ENCODE measurements at regions not wholly inside any gene's neighbourhood (a gene's known extent, or its start where the extent isn't known, plus 50 kb on each side); places are given as distances from the start of the nearest gene placed in this dataset.
"Not testable (repeated sequence)": the region's sequence is repeated elsewhere in the genome, so short reads cannot be mapped to it uniquely, and the experiment has no call there.

DNA sequence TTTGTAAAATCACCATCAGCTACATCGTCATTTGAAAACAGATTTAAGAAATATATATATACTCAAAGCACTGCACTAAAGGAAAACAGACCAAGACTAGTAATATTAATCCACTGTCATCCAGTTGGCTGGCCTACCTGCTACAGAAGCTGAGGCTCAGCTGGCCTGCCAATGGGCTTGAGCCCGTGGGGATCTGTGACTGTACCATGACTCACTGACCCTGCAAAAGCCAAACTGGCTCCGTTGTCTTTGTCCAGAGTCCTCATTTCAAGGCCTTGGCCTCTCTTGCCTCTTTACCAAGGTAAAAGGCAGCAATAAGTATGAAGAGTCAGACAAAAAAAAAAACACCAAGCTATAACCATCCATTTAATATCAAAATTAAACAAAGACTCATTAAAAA, 463.5 kb upstream of the RASGRP1 start:
- TF ChIP-seq CTCF (IDR thresholded peaks at IDR 0.05; ENCODE audit: low read depth, low read length) = no peak
- H3K4me3 ChIP-seq (ENCODE audit: low read depth, low read length) = no peak overlapping the region

- H3K4me3 ChIP-seq (ENCODE audit: low read depth, low read length) = no peak overlapping the region
- no peak for TF ChIP-seq CTCF (IDR thresholded peaks at IDR 0.05; ENCODE audit: low read depth, low read length)
Measured at GRCh38 chr15:39029741-39030140, 465.1 kb upstream of the RASGRP1 start.

- no peak overlapping the region for H3K4me3 ChIP-seq (ENCODE audit: low read depth, low read length)
- TF ChIP-seq CTCF (IDR thresholded peaks at IDR 0.05; ENCODE audit: low read depth, low read length) = no peak
Measured at GRCh38 chr15:39030291-39031070, 465.9 kb upstream of the RASGRP1 start.

DNA sequence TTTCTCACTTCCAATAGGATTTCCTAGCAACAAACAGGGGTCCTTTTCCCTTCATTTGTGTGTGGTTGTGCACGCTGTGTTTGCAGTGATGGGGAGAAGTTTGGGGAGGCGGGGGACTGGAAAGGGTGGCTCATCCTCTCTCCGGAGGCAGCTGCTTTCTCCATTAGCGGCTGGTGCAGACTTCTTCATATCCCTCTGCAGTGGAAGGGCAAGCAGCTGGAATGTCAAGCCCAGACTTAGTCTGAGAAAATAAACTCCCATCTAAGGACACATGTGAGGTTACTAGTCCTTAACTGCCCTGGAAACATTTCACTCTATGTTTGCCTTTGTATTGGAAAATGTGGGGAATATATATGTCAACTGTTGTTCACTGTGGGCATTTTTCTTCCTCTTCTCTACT, 467.0 kb upstream of the RASGRP1 start:
- no peak overlapping the region for H3K4me3 ChIP-seq (ENCODE audit: low read depth, low read length)
- no peak for TF ChIP-seq CTCF (IDR thresholded peaks at IDR 0.05; ENCODE audit: low read depth, low read length)

DNA sequence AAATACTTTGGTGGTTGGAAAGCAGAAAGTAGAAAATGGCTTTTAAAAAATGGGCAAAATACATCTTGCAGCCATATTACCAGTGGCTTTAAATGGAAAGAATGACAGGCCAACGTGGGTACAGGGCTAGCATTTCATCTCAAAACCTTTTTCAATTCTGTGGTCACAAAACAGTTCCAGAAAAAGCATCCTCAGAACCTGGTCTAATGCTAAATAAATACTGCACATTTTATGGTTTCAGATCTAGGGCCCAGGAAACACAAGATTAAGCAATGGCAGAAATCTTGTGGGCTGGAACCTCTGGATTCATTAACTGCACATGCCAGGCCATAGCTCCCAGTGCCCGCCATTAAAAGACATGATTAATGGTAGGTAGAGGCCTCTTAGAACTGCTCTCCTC, 470.2 kb upstream of the RASGRP1 start:
- TF ChIP-seq CTCF (IDR thresholded peaks at IDR 0.05; ENCODE audit: low read depth, low read length) = no peak

DNA sequence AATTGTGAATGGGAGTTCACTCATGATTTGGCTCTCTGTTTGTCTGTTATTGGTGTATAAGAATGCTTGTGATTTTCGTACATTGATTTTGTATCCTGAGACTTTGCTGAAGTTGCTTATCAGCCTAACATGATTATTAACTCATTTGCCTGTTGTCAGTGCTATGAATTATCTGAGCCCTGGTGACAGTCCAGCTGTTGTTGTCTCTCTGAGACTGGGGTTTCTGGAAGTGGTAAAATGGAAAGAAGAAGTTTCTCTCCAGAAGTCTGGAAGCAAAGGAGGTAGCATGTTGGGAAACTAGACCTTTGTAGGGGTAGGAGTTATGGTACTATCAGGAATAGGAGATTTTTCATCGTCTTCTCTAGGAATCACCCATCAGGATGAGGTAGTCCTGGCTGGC, 473.0 kb upstream of the RASGRP1 start:
- not testable (repeated sequence) for H3K4me3 ChIP-seq (ENCODE audit: low read depth, low read length)

More for the DNA sequence above, 470.2 kb upstream of the RASGRP1 start:
- H3K4me3 ChIP-seq (ENCODE audit: low read depth, low read length) = no peak overlapping the region

GRCh38 chr15:39040861-39041260, 476.2 kb upstream of the RASGRP1 start:
- TF ChIP-seq CTCF (IDR thresholded peaks at IDR 0.05; ENCODE audit: low read depth, low read length) = no peak
- no peak overlapping the region for H3K4me3 ChIP-seq (ENCODE audit: low read depth, low read length)

DNA sequence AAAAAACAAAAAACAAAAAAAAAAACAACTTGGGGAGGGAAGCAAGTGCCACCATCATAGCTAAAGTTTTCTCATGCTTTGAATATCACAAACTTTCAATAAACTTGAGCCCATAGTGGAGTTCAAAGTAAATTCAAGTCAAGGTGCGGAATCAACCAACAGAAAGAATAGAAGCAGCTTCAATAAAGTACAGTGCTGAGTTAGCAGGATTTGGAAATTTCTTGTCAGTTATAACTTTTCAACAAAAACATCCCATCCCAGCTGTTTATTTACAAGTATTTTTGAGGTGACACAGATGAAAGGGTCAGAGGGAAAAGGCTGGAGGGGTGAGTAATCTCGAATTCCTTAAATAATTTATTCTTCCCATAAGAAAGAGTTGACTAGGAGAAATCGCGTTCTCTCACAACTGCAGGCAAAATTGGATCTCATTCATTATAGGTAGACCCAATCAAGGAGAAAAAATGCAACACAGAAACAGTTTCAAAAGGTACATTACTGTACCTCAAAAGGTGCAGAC, 477.4 kb upstream of the RASGRP1 start:
- TF ChIP-seq CTCF (IDR thresholded peaks at IDR 0.05; ENCODE audit: low read depth, low read length) = no peak
- H3K4me3 ChIP-seq (ENCODE audit: low read depth, low read length) = no peak overlapping the region

All from WI38 (cell line).